Keratinocyte (primary cell): ENCODE measurements at regions not wholly inside any gene's neighbourhood (a gene's known extent, or its start where the extent isn't known, plus 50 kb on each side); places are given as distances from the start of the nearest gene placed in this dataset.

ENCODE experiments used
- DNase-seq: peaks from one replicate; pipeline ENCODE4 v3.0.0-alpha.2; 2011; ENCODE audit warnings: low read depth, missing footprints, low spot score
- FAIRE-seq: peaks from 2 replicates; lab custom pipeline; 2011; peaks lifted over from hg19 to GRCh38; lab: Jason Lieb, UNC
- H2AFZ ChIP-seq: 2 replicates; pipeline ENCODE4 v1.6.0; 2012; ENCODE audit warnings: low read length, control low read depth, inconsistent platforms; ENCODE audit not compliant: control insufficient read depth
- H3K27ac ChIP-seq: 2 replicates; pipeline ENCODE4 v1.5.1; 2011; ENCODE audit warnings: low read length; ENCODE audit not compliant: control insufficient read depth, insufficient read depth
- H3K27me3 ChIP-seq: 3 replicates; pipeline ENCODE4 v1.6.0; 2011; ENCODE audit warnings: low read length; ENCODE audit not compliant: control insufficient read depth, insufficient read depth; ENCODE audit errors: extremely low read depth
- H3K36me3 ChIP-seq, 2 experiments: 2 replicates in 1 of 2; 3 replicates in 1 of 2; pipeline ENCODE4 v1.5.1; 2011; ENCODE audit warnings: low read length in 2 of 2, mild to moderate bottlenecking in 1 of 2; ENCODE audit not compliant: control insufficient read depth in 2 of 2, insufficient read depth in 2 of 2; ENCODE audit errors: extremely low read depth in 1 of 2
- H3K4me1 ChIP-seq: 3 replicates; pipeline ENCODE4 v1.5.1; 2011; ENCODE audit warnings: low read length; ENCODE audit not compliant: control insufficient read depth, insufficient read depth; ENCODE audit errors: extremely low read depth
- H3K4me2 ChIP-seq: 3 replicates; pipeline ENCODE4 v1.6.0; 2011; ENCODE audit warnings: low read depth, low read length; ENCODE audit not compliant: control insufficient read depth, insufficient read depth; ENCODE audit errors: extremely low read depth
- H3K4me3 ChIP-seq, 3 experiments: fragments of 200-600 bp in 1 of 3; sonication (generic) in 1 of 3; 2 replicates in 2 of 3; 3 replicates in 1 of 3; pipeline ENCODE4 v1.5.1; 2011 to 2016; ENCODE audit warnings: low read length in 3 of 3, mild to moderate bottlenecking in 3 of 3, control low read depth in 2 of 3, inconsistent platforms in 1 of 3, low read depth in 1 of 3, mixed read lengths in 1 of 3, mixed run types in 1 of 3, moderate library complexity in 1 of 3; ENCODE audit not compliant: control insufficient read depth in 2 of 3, insufficient read depth in 2 of 3; ENCODE audit errors: extremely low read depth in 1 of 3
- H3K79me2 ChIP-seq: 2 replicates; pipeline ENCODE4 v1.6.0; 2012; ENCODE audit warnings: low read length; ENCODE audit not compliant: control insufficient read depth, insufficient read depth
- H3K9ac ChIP-seq: 3 replicates; pipeline ENCODE4 v1.6.0; 2011; ENCODE audit warnings: low read length; ENCODE audit not compliant: control insufficient read depth, insufficient read depth; ENCODE audit errors: extremely low read depth
- H3K9me1 ChIP-seq: 3 replicates; pipeline ENCODE4 v1.6.0; 2011; ENCODE audit warnings: low read length; ENCODE audit not compliant: control insufficient read depth, insufficient read depth; ENCODE audit errors: extremely low read depth
- H3K9me3 ChIP-seq: 2 replicates; pipeline ENCODE4 v1.5.1; 2012; ENCODE audit warnings: low read depth, low read length; ENCODE audit not compliant: control insufficient read depth
- H4K20me1 ChIP-seq: 3 replicates; pipeline ENCODE4 v1.6.0; 2011; ENCODE audit warnings: low read length; ENCODE audit not compliant: control insufficient read depth, insufficient read depth; ENCODE audit errors: extremely low read depth
- CTCF ChIP-seq, 3 experiments: IDR thresholded peaks in 1 of 3; conservative IDR thresholded peaks in 1 of 3; optimal IDR thresholded peaks in 1 of 3; 2 replicates in 2 of 3; 3 replicates in 1 of 3; pipeline versions ENCODE3 to v1.5.1; 2011; ENCODE audit warnings: low read length in 3 of 3, mild to moderate bottlenecking in 3 of 3, moderate library complexity in 2 of 3, control low read depth in 1 of 3, inconsistent platforms in 1 of 3; ENCODE audit not compliant: insufficient read depth in 2 of 3; ENCODE audit errors: extremely low read depth in 1 of 3
- EZH2 ChIP-seq: IDR thresholded peaks from one replicate; pipeline ENCODE4 v1.6.1; 2012; ENCODE audit warnings: inconsistent platforms, mild to moderate bottlenecking, low read length, moderate library complexity
- dilution Hi-C: fragments of 300-500 bp; cut with MboI; formaldehyde crosslinking; loops from one replicate; pipeline ENCODE4 v1.7.0; 2020; ENCODE audit warnings: low sequenced_read_pairs; ENCODE audit not compliant: extremely low pct_ligation_motif_present

DNA sequence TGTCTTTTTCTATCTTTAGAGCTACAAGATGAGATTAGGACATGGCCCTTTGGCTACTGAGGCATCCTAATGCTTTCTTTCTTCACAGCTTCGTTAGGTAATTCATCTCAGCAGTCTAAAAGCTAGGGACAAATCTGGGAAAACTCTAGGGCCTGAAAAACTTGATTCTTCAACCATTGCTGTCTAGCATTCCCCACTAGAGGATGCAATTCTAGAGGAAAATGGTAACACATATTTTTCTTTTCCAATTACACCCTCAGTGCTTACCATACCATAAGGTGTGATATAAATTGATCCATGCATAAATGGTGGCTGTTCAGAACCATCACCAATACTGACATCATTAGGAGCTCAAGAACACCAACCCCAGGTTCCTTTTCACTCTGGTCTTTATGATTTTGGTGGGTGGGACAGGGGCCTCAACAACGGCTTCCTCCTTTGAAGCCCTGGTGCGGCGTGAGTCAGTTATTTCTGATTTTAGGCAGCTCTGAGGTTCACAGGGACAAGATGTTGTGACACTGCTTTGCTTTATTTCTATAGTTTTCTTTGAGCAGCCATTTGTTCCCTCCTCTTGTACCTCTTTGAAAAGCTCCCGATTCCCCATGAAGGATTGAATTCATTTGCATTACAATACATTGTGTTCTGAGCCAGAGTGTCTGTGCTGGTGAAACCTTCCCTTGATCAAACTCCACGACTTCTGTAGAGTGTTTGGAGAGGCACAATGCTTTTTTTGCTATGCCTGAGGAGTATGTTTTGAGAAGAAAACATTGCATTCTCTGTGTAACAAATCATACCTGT, 526.0 kb upstream of the TRPC7 start:
- Histone ChIP-seq H3K27me3 (peaks cover 7% of the 10 kb centered on the region), H4K20me1 (no peaks in the 10 kb centered on the region), H3K4me2 (no peak overlapping the region), H3K36me3 (no peaks in the 10 kb centered on the region), H3K9ac (no peak overlapping the region), H3K9me1 (no peaks in the 10 kb centered on the region), H3K27ac (no peak overlapping the region), H3K4me1 (no peaks in the 10 kb centered on the region), H3K9me3 (no peaks in the 10 kb centered on the region), H3K79me2 (no peaks in the 10 kb centered on the region), H3K4me3 (no peak overlapping the region), H2AFZ (no peak overlapping the region)
- dilution Hi-C loops: no loop called here
- DNase-seq: no peak
- no peak for FAIRE-seq
- TF ChIP-seq EZH2: no peak
- no peak for TF ChIP-seq CTCF (optimal IDR thresholded peaks at IDR 0.05 in 1 of 3, IDR thresholded peaks at IDR 0.05 in 1 of 3, conservative IDR thresholded peaks at IDR 0.05 in 1 of 3; ENCODE audit: extremely low read depth in 1 of 3, insufficient read depth in 2 of 3, low read length in 3 of 3)

DNA sequence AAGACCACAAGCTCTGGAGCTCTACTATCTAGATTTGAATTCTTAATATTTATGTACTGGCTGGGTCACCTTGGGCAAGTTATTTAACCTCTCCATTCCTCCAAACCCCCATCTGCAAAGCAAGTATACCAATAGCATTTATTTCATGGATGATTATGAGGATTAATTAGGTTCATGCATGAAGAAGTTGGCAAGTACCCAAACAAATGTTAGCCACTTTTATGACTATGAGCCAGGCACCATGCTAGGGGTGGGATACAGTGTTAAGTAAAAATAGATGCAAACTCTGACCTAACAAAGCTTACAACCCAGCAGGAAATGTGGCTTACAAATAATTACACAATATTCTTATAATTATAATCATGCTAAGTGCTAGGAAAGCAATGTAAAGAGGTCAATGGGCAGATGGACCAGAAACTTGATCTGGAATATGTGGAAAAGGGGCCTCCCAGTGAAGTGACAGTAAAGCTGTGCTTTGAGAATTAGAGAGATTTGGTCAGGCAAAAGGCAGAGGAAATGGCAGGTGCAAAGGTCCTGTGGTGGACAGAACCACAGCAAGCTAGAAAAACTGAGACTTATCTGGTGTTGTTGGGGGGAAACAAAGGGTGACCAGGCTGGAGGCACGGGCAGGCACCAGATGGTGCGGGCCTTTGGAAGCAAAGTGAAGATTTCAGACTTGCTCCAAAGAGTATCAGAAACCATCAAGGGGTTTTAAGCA, 525.2 kb upstream of the TRPC7 start:
- H3K4me2 ChIP-seq: no peak overlapping the region
- dilution Hi-C loops: no loop called here
- no peaks in the 10 kb centered on the region for H3K36me3 ChIP-seq
- H2AFZ ChIP-seq: no peak overlapping the region
- H3K79me2 ChIP-seq: no peaks in the 10 kb centered on the region
- TF ChIP-seq EZH2 (no peak), CTCF (optimal IDR thresholded peaks at IDR 0.05 in 1 of 3, IDR thresholded peaks at IDR 0.05 in 1 of 3, conservative IDR thresholded peaks at IDR 0.05 in 1 of 3; ENCODE audit: extremely low read depth in 1 of 3, insufficient read depth in 2 of 3, low read length in 3 of 3) (no peak)
- H3K9ac ChIP-seq: no peak overlapping the region
- no peaks in the 10 kb centered on the region for H3K4me1 ChIP-seq
- H4K20me1 ChIP-seq: no peaks in the 10 kb centered on the region
- H3K4me3 ChIP-seq: no peak overlapping the region
- no peak for FAIRE-seq
- no peak overlapping the region for H3K27ac ChIP-seq
- DNase-seq: no peak
- no peaks in the 10 kb centered on the region for H3K9me3 ChIP-seq
- peaks cover 7% of the 10 kb centered on the region for H3K27me3 ChIP-seq
- H3K9me1 ChIP-seq: no peaks in the 10 kb centered on the region
